ENCODE measurements at regions not wholly inside any gene's neighbourhood (a gene's known extent, or its start where the extent isn't known, plus 50 kb on each side); places are given as distances from the start of the nearest gene placed in this dataset.

GRCh38 chr2:111704246-111704645 is 179.7 kb downstream of the ANAPC1 start:
- POLR2A ChIA-PET: no interaction called here
- H3K27me3 Mint-ChIP-seq: peaks cover 24% of the 10 kb centered on the region
- intact Hi-C loops (cut with DNase I, micrococcal nuclease): loop anchor here (5.0 to 10.0 kb wide), 4 partner anchors 82 to 889 kb away; no protein-coding TSS in a partner anchor

GRCh38 chr2:111705239-111705638 is 178.8 kb downstream of the ANAPC1 start:
- peaks cover 39% of the 10 kb centered on the region for H3K4me1 Mint-ChIP-seq
- no peak for DNase-seq
- no peak for ATAC-seq
- POLR2A ChIA-PET: no interaction called here
- CTCF ChIA-PET: interaction anchor here (0.9 kb wide), 1 partner anchor 13 kb away, joined by 4 read pairs; no protein-coding TSS in a partner anchor
- peaks cover 24% of the 10 kb centered on the region for H3K27me3 Mint-ChIP-seq
- H3K36me3 Mint-ChIP-seq (ENCODE audit: low read depth): no peaks in the 10 kb centered on the region
- H3K4me3 Mint-ChIP-seq: no peak overlapping the region
- peak overlapping the region; percentile 38 for H3K27ac Mint-ChIP-seq
- intact Hi-C loops (cut with DNase I, micrococcal nuclease): loop anchor here (1.0 to 10.0 kb wide), 6 partner anchors 223 to 890 kb away; no protein-coding TSS in a partner anchor
- no peaks in the 10 kb centered on the region for H3K9me3 Mint-ChIP-seq (ENCODE audit: low read depth)

More at GRCh38 chr2:111704246-111704645, 179.7 kb downstream of the ANAPC1 start:
- no peaks in the 10 kb centered on the region for H3K9me3 Mint-ChIP-seq (ENCODE audit: low read depth)
- peaks cover 42% of the 10 kb centered on the region for H3K4me1 Mint-ChIP-seq
- DNase-seq (peak; percentile 36), ATAC-seq (no peak)
- H3K27ac Mint-ChIP-seq: no peak overlapping the region
- no peak overlapping the region for H3K4me3 Mint-ChIP-seq
- CTCF ChIA-PET: interaction anchor here (0.9 kb wide), 1 partner anchor 12 kb away, joined by 4 read pairs; no protein-coding TSS in a partner anchor
- H3K36me3 Mint-ChIP-seq (ENCODE audit: low read depth): no peaks in the 10 kb centered on the region

DNA sequence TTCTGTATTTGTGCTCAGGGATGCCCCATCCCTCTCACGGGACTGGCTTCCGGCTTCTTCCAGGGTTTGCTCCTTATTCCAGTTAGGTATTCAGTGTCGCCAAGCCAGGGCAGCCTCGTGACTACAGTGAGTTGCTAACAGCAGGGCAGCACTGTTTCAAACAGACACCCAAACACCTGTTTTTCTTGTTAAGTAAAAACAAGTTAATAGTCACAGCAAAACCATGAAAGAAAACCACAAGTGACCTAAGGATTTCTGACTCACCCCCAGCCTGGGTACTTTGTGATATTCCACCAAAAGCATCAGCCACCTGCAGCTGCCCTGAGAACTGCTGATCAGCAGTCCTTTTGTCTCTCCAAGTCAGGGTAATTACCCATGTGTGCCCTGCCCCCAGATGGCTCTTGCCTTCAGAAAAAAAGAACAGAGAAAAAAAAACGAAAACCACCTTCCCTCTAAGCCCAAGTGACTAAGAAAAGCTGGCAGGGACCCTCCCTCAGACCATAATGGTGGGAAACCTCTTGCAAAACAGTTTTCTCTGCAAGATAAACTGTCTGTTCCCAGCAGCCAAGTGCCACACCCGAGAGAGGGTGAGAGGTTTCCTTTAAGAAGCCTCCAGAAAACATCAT is 178.2 kb downstream of the ANAPC1 start:
- no peaks in the 10 kb centered on the region for H3K9me3 Mint-ChIP-seq (ENCODE audit: low read depth)
- peak overlapping the region; percentile 58 for H3K27ac Mint-ChIP-seq
- H3K36me3 Mint-ChIP-seq (ENCODE audit: low read depth): no peaks in the 10 kb centered on the region
- intact Hi-C loops (cut with DNase I, micrococcal nuclease): loop anchor here (1.0 to 10.0 kb wide), 6 partner anchors 224 to 891 kb away; no protein-coding TSS in a partner anchor
- peak; percentile 90 for ATAC-seq
- H3K27me3 Mint-ChIP-seq: peaks cover 26% of the 10 kb centered on the region
- DNase-seq: peak; percentile 78
- H3K4me3 Mint-ChIP-seq: no peak overlapping the region
- peaks cover 39% of the 10 kb centered on the region for H3K4me1 Mint-ChIP-seq
- ChIA-PET POLR2A (interaction anchor here (0.6 to 0.7 kb wide), 2 partner anchors 169 to 304 kb away, joined by 3 to 4 read pairs; no protein-coding TSS in a partner anchor), CTCF (interaction anchor here (0.8 kb wide), 1 partner anchor 787 kb away, joined by 3 read pairs; no protein-coding TSS in a partner anchor)

GRCh38 chr2:111706481-111707001 is 177.5 kb downstream of the ANAPC1 start:
- Mint-ChIP-seq H3K27me3 (peaks cover 30% of the 10 kb centered on the region), H3K4me3 (no peak overlapping the region), H3K4me1 (peaks cover 35% of the 10 kb centered on the region), H3K9me3 (ENCODE audit: low read depth) (no peaks in the 10 kb centered on the region), H3K36me3 (ENCODE audit: low read depth) (no peaks in the 10 kb centered on the region), H3K27ac (peak overlapping the region; percentile 6)
- ATAC-seq (peak; percentile 9), DNase-seq (peak; percentile 28)
- CTCF ChIA-PET: interaction anchor here (0.8 kb wide), 1 partner anchor 786 kb away, joined by 3 read pairs; no protein-coding TSS in a partner anchor
- POLR2A ChIA-PET: interaction anchor here (0.6 to 0.7 kb wide), 2 partner anchors 170 to 305 kb away, joined by 3 to 4 read pairs; no protein-coding TSS in a partner anchor
- intact Hi-C loops (cut with DNase I, micrococcal nuclease): loop anchor here (5.0 to 10.0 kb wide), 5 partner anchors 224 to 892 kb away; no protein-coding TSS in a partner anchor

DNA sequence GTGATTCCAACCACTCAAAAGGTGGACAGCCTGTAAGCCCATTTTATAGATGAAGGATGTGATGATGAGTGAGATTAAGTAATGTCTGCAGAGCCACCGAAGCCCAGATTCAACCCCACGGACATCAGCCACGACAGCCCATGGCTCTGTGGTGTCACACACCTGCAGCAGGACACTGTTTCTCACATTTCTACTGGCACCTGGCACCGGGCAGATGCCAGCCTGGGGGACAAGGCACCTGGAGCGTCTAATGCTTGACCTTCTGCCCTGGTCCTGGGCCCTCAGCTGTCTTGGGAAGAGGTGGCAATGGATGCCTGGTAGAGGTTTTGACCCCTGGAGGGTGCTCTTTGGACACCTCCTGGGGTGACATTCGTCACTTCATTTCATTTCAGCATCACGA is 176.3 kb downstream of the ANAPC1 start:
- no peak overlapping the region for H3K27ac Mint-ChIP-seq
- ATAC-seq (no peak), DNase-seq (no peak)
- no peaks in the 10 kb centered on the region for H3K9me3 Mint-ChIP-seq (ENCODE audit: low read depth)
- H3K27me3 Mint-ChIP-seq: peaks cover 26% of the 10 kb centered on the region
- no peak overlapping the region for H3K4me3 Mint-ChIP-seq
- no peaks in the 10 kb centered on the region for H3K36me3 Mint-ChIP-seq (ENCODE audit: low read depth)
- ChIA-PET POLR2A (no interaction called here), CTCF (no interaction called here)
- H3K4me1 Mint-ChIP-seq: peaks cover 26% of the 10 kb centered on the region
- intact Hi-C loops (cut with DNase I, micrococcal nuclease): loop anchor here (5.0 to 10.0 kb wide), 5 partner anchors 225 to 893 kb away; no protein-coding TSS in a partner anchor

GRCh38 chr2:111708476-111709180 is 175.4 kb downstream of the ANAPC1 start:
- ATAC-seq (no peak), DNase-seq (no peak)
- POLR2A ChIA-PET: no interaction called here
- H3K36me3 Mint-ChIP-seq (ENCODE audit: low read depth): no peaks in the 10 kb centered on the region
- H3K27ac Mint-ChIP-seq: no peak overlapping the region
- peaks cover 26% of the 10 kb centered on the region for H3K4me1 Mint-ChIP-seq
- no peak overlapping the region for H3K4me3 Mint-ChIP-seq
- H3K27me3 Mint-ChIP-seq: peaks cover 22% of the 10 kb centered on the region
- no peaks in the 10 kb centered on the region for H3K9me3 Mint-ChIP-seq (ENCODE audit: low read depth)
- intact Hi-C loops (cut with DNase I, micrococcal nuclease): loop anchor here (5.0 to 10.0 kb wide), 5 partner anchors 226 to 894 kb away; no protein-coding TSS in a partner anchor
- CTCF ChIA-PET: no interaction called here

DNA sequence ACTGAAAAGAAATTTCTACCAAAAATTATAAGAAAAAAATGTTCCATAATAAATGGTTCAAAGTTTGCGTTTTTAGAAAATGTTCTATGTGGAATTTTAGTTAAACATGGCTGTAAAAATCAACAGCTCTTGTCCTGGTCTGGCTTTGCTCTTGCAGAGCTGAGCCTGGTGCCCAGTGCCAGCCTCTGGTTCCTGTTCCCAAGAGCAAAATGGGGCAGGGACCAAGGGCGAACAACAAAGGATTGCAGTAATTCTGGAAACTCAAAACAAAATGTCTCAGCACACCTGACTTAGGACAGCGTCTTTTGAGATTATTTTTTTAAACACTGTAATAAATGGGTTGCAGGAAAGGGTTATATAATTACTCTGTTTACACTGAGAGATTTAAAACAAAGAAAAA is 174.7 kb downstream of the ANAPC1 start:
- H3K9me3 Mint-ChIP-seq (ENCODE audit: low read depth): no peaks in the 10 kb centered on the region
- intact Hi-C loops (cut with DNase I, micrococcal nuclease): loop anchor here (5.0 to 10.0 kb wide), 5 partner anchors 227 to 895 kb away; no protein-coding TSS in a partner anchor
- no peak overlapping the region for H3K27ac Mint-ChIP-seq
- peaks cover 17% of the 10 kb centered on the region for H3K27me3 Mint-ChIP-seq
- H3K36me3 Mint-ChIP-seq (ENCODE audit: low read depth): no peaks in the 10 kb centered on the region
- DNase-seq (no peak), ATAC-seq (no peak)
- H3K4me1 Mint-ChIP-seq: peaks cover 23% of the 10 kb centered on the region
- no peak overlapping the region for H3K4me3 Mint-ChIP-seq
- CTCF ChIA-PET: no interaction called here
- POLR2A ChIA-PET: no interaction called here

GRCh38 chr2:111710085-111710484 is 173.9 kb downstream of the ANAPC1 start:
- intact Hi-C loops (cut with DNase I, micrococcal nuclease): no loop called here
- CTCF ChIA-PET: no interaction called here
- POLR2A ChIA-PET: no interaction called here

DNA sequence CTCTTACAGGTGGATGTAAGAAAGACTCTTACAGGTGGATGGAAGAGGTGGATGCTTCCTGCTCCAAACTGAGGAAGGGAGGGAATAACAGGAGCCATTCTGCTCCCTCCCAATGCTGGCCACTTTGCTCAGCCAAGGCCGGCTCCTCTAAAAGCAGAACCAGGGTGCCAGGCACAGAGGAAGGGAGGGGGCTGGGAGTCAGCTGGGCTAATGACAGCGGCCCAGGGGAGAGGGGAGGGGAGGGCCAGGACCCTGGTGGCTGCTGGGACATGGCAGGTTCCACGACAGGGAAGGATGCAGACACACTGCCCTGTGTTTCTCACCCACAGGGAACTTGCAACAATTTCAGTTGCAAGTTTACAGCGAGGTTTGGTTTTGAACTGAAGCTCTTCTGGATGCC is 173.4 kb downstream of the ANAPC1 start:
- ATAC-seq (no peak), DNase-seq (no peak)
- Mint-ChIP-seq H3K4me3 (no peak overlapping the region), H3K27ac (no peak overlapping the region), H3K9me3 (ENCODE audit: low read depth) (no peaks in the 10 kb centered on the region), H3K4me1 (peaks cover 13% of the 10 kb centered on the region), H3K27me3 (peaks cover 17% of the 10 kb centered on the region), H3K36me3 (ENCODE audit: low read depth) (no peaks in the 10 kb centered on the region)
- CTCF ChIA-PET: no interaction called here
- POLR2A ChIA-PET: no interaction called here
- intact Hi-C loops (cut with DNase I, micrococcal nuclease): no loop called here

More at GRCh38 chr2:111710085-111710484, 173.9 kb downstream of the ANAPC1 start:
- ATAC-seq: no peak
- peaks cover 17% of the 10 kb centered on the region for H3K27me3 Mint-ChIP-seq
- H3K4me3 Mint-ChIP-seq: no peak overlapping the region
- no peak overlapping the region for H3K27ac Mint-ChIP-seq
- no peak for DNase-seq
- H3K9me3 Mint-ChIP-seq (ENCODE audit: low read depth): no peaks in the 10 kb centered on the region
- H3K36me3 Mint-ChIP-seq (ENCODE audit: low read depth): no peaks in the 10 kb centered on the region
- H3K4me1 Mint-ChIP-seq: peaks cover 18% of the 10 kb centered on the region

DNA sequence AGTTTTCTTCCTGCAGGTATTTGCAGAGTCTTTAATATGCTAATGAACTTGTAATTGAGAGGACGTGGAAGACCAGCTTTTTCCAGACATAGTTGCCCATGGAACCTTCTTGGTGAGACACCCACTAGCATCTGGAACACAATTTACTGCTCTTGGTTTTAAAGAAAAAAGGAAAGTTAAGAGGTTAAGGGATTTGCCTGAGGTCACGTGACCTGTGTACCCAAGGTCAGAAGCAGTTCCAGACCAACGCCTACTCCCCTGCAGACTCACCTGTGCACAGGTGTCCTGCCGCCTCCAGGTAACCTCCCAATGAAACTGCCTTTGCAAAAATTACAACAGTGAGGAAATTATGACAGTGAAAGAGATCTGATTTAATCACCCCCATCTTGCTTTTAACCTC is 172.7 kb downstream of the ANAPC1 start:
- Mint-ChIP-seq H3K27ac (no peak overlapping the region), H3K36me3 (ENCODE audit: low read depth) (no peaks in the 10 kb centered on the region), H3K4me3 (no peak overlapping the region), H3K9me3 (ENCODE audit: low read depth) (no peaks in the 10 kb centered on the region), H3K27me3 (peaks cover 17% of the 10 kb centered on the region), H3K4me1 (peaks cover 6% of the 10 kb centered on the region)
- ChIA-PET CTCF (no interaction called here), POLR2A (no interaction called here)
- DNase-seq (no peak), ATAC-seq (no peak)
- intact Hi-C loops (cut with DNase I, micrococcal nuclease): no loop called here

- H3K27me3 Mint-ChIP-seq: peaks cover 14% of the 10 kb centered on the region
- ChIA-PET CTCF (no interaction called here), POLR2A (no interaction called here)
- intact Hi-C loops (cut with DNase I, micrococcal nuclease): no loop called here
- DNase-seq: no peak
- H3K4me3 Mint-ChIP-seq: no peak overlapping the region
- no peaks in the 10 kb centered on the region for H3K36me3 Mint-ChIP-seq (ENCODE audit: low read depth)
- H3K4me1 Mint-ChIP-seq: no peaks in the 10 kb centered on the region
- no peak for ATAC-seq
- no peak overlapping the region for H3K27ac Mint-ChIP-seq
- H3K9me3 Mint-ChIP-seq (ENCODE audit: low read depth): no peaks in the 10 kb centered on the region
These were observed 171.6 kb downstream of the ANAPC1 start for GRCh38 chr2:111712361-111712760.

Measured in activated CD4-positive, alpha-beta T cell treated with anti-CD3 and anti-CD28 coated beads for 36 hours (primary cell).